Stimulated activated CD4-positive, alpha-beta T cell treated with anti-CD3 and anti-CD28 coated beads, Interleukin-15, amount 100 ng/mL, for 24 hours (primary cell): ENCODE measurements at regions not wholly inside any gene's neighbourhood (a gene's known extent, or its start where the extent isn't known, plus 50 kb on each side); places are given as distances from the start of the nearest gene placed in this dataset.
"Not testable (repeated sequence)": the region's sequence is repeated elsewhere in the genome, so short reads cannot be mapped to it uniquely, and the experiment has no call there.

Experiments used
- DNase-seq: peaks from one replicate; pipeline ENCODE4 v3.0.0-alpha.2; 2020

GRCh38 chr2:104977958-104978357, 59.9 kb upstream of the MRPS9 start:
- DNase-seq = no peak

DNA sequence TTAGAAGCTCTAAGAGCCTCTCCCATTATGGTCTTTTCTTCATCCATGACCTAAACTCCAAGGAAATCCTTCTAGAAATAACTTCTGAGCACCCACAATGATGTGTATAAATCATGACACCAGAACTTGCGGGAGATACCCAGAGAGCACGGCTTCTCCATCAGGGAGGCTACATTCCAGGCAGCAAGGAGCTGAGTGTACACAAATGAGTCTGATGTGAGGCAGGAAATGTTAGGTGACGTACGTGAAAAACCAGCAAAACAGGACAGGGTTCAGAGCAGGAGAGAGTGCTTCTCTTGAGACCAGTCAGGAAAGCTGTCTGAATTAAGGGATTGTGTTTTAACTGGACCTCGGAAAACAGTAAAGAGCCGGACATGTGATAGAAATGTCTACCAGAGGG, 58.1 kb upstream of the MRPS9 start:
- DNase-seq = not testable (repeated sequence)

GRCh38 chr2:104982111-104982510, 55.8 kb upstream of the MRPS9 start:
- no peak for DNase-seq
